HepG2 (cell line): ENCODE measurements at regions not wholly inside any gene's neighbourhood (a gene's known extent, or its start where the extent isn't known, plus 50 kb on each side); places are given as distances from the start of the nearest gene placed in this dataset.

ENCODE experiments used
- BCL3 ChIP-seq: sonication (generic); formaldehyde crosslinking; IDR thresholded peaks from 2 replicates; pipeline ENCODE4 v1.5.1; 2020; ENCODE audit warnings: mild to moderate bottlenecking, missing genetic modification reagents, moderate library complexity
- CBX5 ChIP-seq: sonication (generic); formaldehyde crosslinking; IDR thresholded peaks from 2 replicates; pipeline ENCODE4 v1.4.0; 2020; ENCODE audit warnings: missing genetic modification reagents, borderline replicate concordance
- ELF3 ChIP-seq: IDR thresholded peaks from 2 replicates; pipeline ENCODE4 v1.6.1; 2016; ENCODE audit warnings: missing genetic modification reagents, missing compliant biosample characterization
- FOXM1 ChIP-seq: sonication (generic); formaldehyde crosslinking; IDR thresholded peaks from 2 replicates; pipeline ENCODE4 v1.5.0; 2020; ENCODE audit warnings: missing genetic modification reagents
- GTF3A ChIP-seq: sonication (generic); formaldehyde crosslinking; conservative IDR thresholded peaks from 2 replicates; pipeline ENCODE4 v1.4.0; 2020; ENCODE audit warnings: mild to moderate bottlenecking, missing genetic modification reagents
- HNF1A ChIP-seq, 2 experiments: sonication (generic) in 1 of 2; formaldehyde crosslinking in 1 of 2; IDR thresholded peaks; 2 replicates each; pipeline versions ENCODE4 v1.4.0 to v1.6.1; 2016 to 2020; ENCODE audit warnings: borderline replicate concordance in 1 of 2, low read depth in 1 of 2, mild to moderate bottlenecking in 1 of 2, missing genetic modification reagents in 1 of 2
- KDM4B ChIP-seq: sonication (generic); formaldehyde crosslinking; IDR thresholded peaks from 2 replicates; pipeline ENCODE4 v1.4.0; 2020; ENCODE audit warnings: missing genetic modification reagents
- KLF6 ChIP-seq: IDR thresholded peaks from 2 replicates; pipeline ENCODE4 v1.8.0; 2016; ENCODE audit warnings: missing biosample characterization, missing genetic modification reagents
- MYPOP ChIP-seq: sonication (generic); formaldehyde crosslinking; IDR thresholded peaks from 2 replicates; pipeline ENCODE4 v1.8.1; 2023; ENCODE audit warnings: mild to moderate bottlenecking, moderate library complexity, missing genetic modification reagents
- SMAD3 ChIP-seq: sonication (generic); formaldehyde crosslinking; IDR thresholded peaks from 2 replicates; pipeline ENCODE4 v1.4.0; 2020; ENCODE audit warnings: missing genetic modification reagents
- SRSF9 ChIP-seq: fragments of 200-400 bp; formaldehyde crosslinking; IDR thresholded peaks from 2 replicates; pipeline ENCODE4 v1.6.1; 2018; ENCODE audit warnings: borderline replicate concordance, mild to moderate bottlenecking, low read depth, low read length; ENCODE audit not compliant: insufficient read depth, poor library complexity, severe bottlenecking
- TAF15 ChIP-seq: fragments of 200-400 bp; formaldehyde crosslinking; IDR thresholded peaks from one replicate; pipeline ENCODE4 v1.6.1; 2018; ENCODE audit warnings: mild to moderate bottlenecking, low read depth, low read length; ENCODE audit not compliant: poor library complexity, severe bottlenecking
- ZBTB1 ChIP-seq: sonication (generic); formaldehyde crosslinking; IDR thresholded peaks from 2 replicates; pipeline ENCODE4 v1.4.0; 2020; ENCODE audit warnings: missing genetic modification reagents, borderline replicate concordance
- ZBTB26 ChIP-seq: IDR thresholded peaks from 2 replicates; pipeline ENCODE4 v1.6.1; 2016; ENCODE audit warnings: missing compliant biosample characterization, missing genetic modification reagents, borderline replicate concordance
- ZFP82 ChIP-seq: sonication (generic); formaldehyde crosslinking; IDR thresholded peaks from 2 replicates; pipeline ENCODE4 v1.5.1; 2020; ENCODE audit warnings: mild to moderate bottlenecking, missing genetic modification reagents, borderline replicate concordance
- ZMYM3 ChIP-seq: sonication (generic); formaldehyde crosslinking; IDR thresholded peaks from 2 replicates; pipeline ENCODE4 v1.5.1; 2020; ENCODE audit warnings: mild to moderate bottlenecking, missing genetic modification reagents
- ZNF124 ChIP-seq: sonication (generic); formaldehyde crosslinking; IDR thresholded peaks from 2 replicates; pipeline ENCODE4 v1.4.0; 2020; ENCODE audit warnings: missing genetic modification reagents
- ZNF143 ChIP-seq: sonication (generic); formaldehyde crosslinking; IDR thresholded peaks from 2 replicates; pipeline ENCODE4 v1.4.0; 2020; ENCODE audit warnings: missing genetic modification reagents
- ZNF615 ChIP-seq: sonication (generic); formaldehyde crosslinking; IDR thresholded peaks from 2 replicates; pipeline ENCODE4 v1.5.0; 2020; ENCODE audit warnings: mild to moderate bottlenecking, missing genetic modification reagents, borderline replicate concordance
- ZNF777 ChIP-seq: sonication (generic); formaldehyde crosslinking; IDR thresholded peaks from 2 replicates; pipeline ENCODE4 v1.4.0; 2020; ENCODE audit warnings: missing genetic modification reagents
- ZNF891 ChIP-seq: sonication (generic); formaldehyde crosslinking; IDR thresholded peaks from 2 replicates; pipeline ENCODE4 v1.5.0; 2020; ENCODE audit warnings: mild to moderate bottlenecking, missing genetic modification reagents

- TF ChIP-seq ZBTB1 = no peak
- no peak for TF ChIP-seq ZBTB26
- TF ChIP-seq KDM4B = peak; percentile 45; the same call in 1 of the 2 replicates
- no peak; the same call in 1 of the 2 replicates for TF ChIP-seq ZFP82 (CRISPR knock-in tag)
- no peak; the same call in 1 of the 2 replicates for TF ChIP-seq ZNF143 (CRISPR knock-in tag)
- TF ChIP-seq ZNF615 (CRISPR knock-in tag) = no peak
- peak; percentile 88 for TF ChIP-seq ZMYM3 (CRISPR knock-in tag)
- TF ChIP-seq SMAD3 (CRISPR knock-in tag) = no peak
- TF ChIP-seq CBX5 (CRISPR knock-in tag) = 0 out of 2 replicates have a peak, but pooled peaks have one; percentile 40
- TF ChIP-seq MYPOP = peak; percentile 95
- TF ChIP-seq BCL3 (CRISPR knock-in tag) = no peak; the same call in 1 of the 2 replicates
- no peak for TF ChIP-seq ZNF891 (CRISPR knock-in tag)
- TF ChIP-seq ELF3 = peak; percentile 61; the same call in 1 of the 2 replicates
- no peak for TF ChIP-seq HNF1A (IDR thresholded peaks at IDR 0.05; ENCODE audit: low read depth)
- TF ChIP-seq HNF1A (CRISPR knock-in tag; IDR thresholded peaks at IDR 0.05; ENCODE audit: borderline replicate concordance) = peak; percentile 47; the same call in 1 of the 2 replicates
- TF ChIP-seq ZNF124 (CRISPR knock-in tag) = peak; percentile 64; the same call in 1 of the 2 replicates
- no peak for TF ChIP-seq FOXM1 (CRISPR knock-in tag)
- TF ChIP-seq KLF6 = 0 out of 2 replicates have a peak, but pooled peaks have one; percentile 54
- TF ChIP-seq TAF15 = no peak
- TF ChIP-seq SRSF9 = no peak
- TF ChIP-seq GTF3A (CRISPR knock-in tag) = no peak
- peak; percentile 19; the same call in 1 of the 2 replicates for TF ChIP-seq ZNF777
Observed at GRCh38 chr3:126267169-126267975, 87.0 kb upstream of the ALDH1L1 start (continued).
